Small intestine (tissue), 7 donors: ENCODE measurements at regions not wholly inside any gene's neighbourhood (a gene's known extent, or its start where the extent isn't known, plus 50 kb on each side); places are given as distances from the start of the nearest gene placed in this dataset.
"Not testable (repeated sequence)": the region's sequence is repeated elsewhere in the genome, so short reads cannot be mapped to it uniquely, and the experiment has no call there.

ENCODE experiments used
- DNase-seq, 2 donors: peaks; one replicate each; pipeline versions ENCODE4 v3.0.0 to v3.0.0-alpha.2; 2013
- FAIRE-seq: peaks from 2 replicates; lab custom pipeline; 2012; peaks lifted over from hg19 to GRCh38; lab: Jason Lieb, UNC
- H3K27ac ChIP-seq, 3 donors: one replicate each; pipeline ENCODE4 v1.5.1; 2013; ENCODE audit warnings: low read length in 2 of 3, mild to moderate bottlenecking in 2 of 3, control low read depth in 1 of 3, inconsistent platforms in 1 of 3, low read depth in 1 of 3, moderate library complexity in 1 of 3
- H3K27me3 ChIP-seq, 3 donors: one replicate each; pipeline ENCODE4 v1.6.1; 2013; ENCODE audit warnings: low read length in 3 of 3, inconsistent platforms in 1 of 3; ENCODE audit not compliant: control insufficient read depth in 3 of 3, insufficient read depth in 3 of 3
- H3K36me3 ChIP-seq, 3 donors: one replicate each; pipeline ENCODE4 v1.6.1; 2013; ENCODE audit warnings: low read length in 3 of 3, inconsistent platforms in 1 of 3, low read depth in 1 of 3, mild to moderate bottlenecking in 1 of 3, moderate library complexity in 1 of 3; ENCODE audit not compliant: control insufficient read depth in 3 of 3, insufficient read depth in 2 of 3
- H3K4me1 ChIP-seq, 3 donors: one replicate each; pipeline ENCODE4 v1.6.1; 2013; ENCODE audit warnings: low read length in 2 of 3, inconsistent platforms in 1 of 3, low read depth in 1 of 3, mild to moderate bottlenecking in 1 of 3, moderate library complexity in 1 of 3; ENCODE audit not compliant: control insufficient read depth in 3 of 3, insufficient read depth in 2 of 3
- H3K4me3 ChIP-seq, 3 donors: one replicate each; pipeline ENCODE4 v1.5.1; 2013; ENCODE audit warnings: low read length in 3 of 3, control low read depth in 1 of 3, inconsistent platforms in 1 of 3, low read depth in 1 of 3, mild to moderate bottlenecking in 1 of 3, moderate library complexity in 1 of 3
- H3K9me3 ChIP-seq, 2 donors: one replicate each; pipeline ENCODE4 v1.6.1; 2013; ENCODE audit warnings: low read depth in 1 of 2, low read length in 1 of 2; ENCODE audit not compliant: control insufficient read depth in 2 of 2, insufficient read depth in 1 of 2
- WGBS, 3 donors: extraction: QIAGEN DNeasy Blood & Tissue Kit; methylation state at CpG; one replicate each; pipeline ENCODE4 v1.1.7; 2013; 5-methylcytosine and 5-hydroxymethylcytosine counted together
- donor health status: healthy with polysubstance abuse.
- donor health status: control.
- donor health status: control.
- donor health status: Bipolar disorder and iron deficiency.
- donor health status: healthy.

DNA sequence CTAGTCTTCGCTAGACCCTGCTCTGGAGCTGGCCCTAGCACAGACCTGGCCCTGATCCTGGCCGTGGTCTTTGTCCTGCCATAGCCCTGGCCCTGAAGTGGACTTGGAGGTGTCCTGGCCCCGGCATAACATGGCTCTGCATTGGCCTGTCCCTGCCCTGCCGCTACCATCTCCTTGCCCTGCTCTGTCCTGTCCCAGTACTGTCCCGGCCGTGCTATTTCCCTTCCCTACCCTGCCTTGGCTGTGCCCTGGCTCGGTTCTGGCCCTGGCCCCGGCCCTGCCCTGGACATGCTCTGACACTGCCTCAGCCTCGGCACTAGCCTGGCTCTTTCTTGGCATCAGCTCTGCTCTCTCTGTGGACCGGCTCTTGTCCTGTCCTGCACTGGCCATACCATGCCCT, 331.8 kb upstream of the PLGLB1 start:
- not testable (repeated sequence) for H3K36me3 ChIP-seq, FAIRE-seq, DNase-seq, H3K27me3 ChIP-seq, H3K9me3 ChIP-seq, H3K4me1 ChIP-seq, H3K27ac ChIP-seq, H3K4me3 ChIP-seq
- 90 to 93% (median 92%) methylated on average over 5 to 6 of the region's 10 CpGs for WGBS, 3 donors

GRCh38 chr2:87354102-87354501, 332.5 kb upstream of the PLGLB1 start:
- not testable (repeated sequence) for H3K36me3 ChIP-seq, H3K27ac ChIP-seq, H3K9me3 ChIP-seq, H3K4me3 ChIP-seq, H3K27me3 ChIP-seq, H3K4me1 ChIP-seq, FAIRE-seq, DNase-seq
- WGBS, 3 donors, result 73 to 92% (median 89%) methylated on average over 2 to 5 of the region's 6 CpGs

DNA sequence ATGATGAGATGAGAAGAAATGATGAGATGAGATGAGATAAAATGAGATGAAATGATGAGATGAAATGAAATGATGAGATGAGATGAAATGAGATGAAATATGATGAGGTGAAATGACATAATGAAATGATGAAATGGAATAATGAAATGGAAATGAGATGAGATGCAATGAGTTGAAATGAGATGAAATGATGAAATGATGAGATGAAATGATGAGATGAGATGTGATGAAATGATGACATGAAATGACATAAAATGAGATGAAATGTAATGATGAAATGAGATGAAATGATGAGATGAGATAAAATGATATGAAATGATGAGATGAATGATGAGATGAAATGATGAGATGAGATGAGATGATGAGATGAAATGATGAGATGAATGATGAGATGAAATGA, 338.6 kb upstream of the PLGLB1 start:
- not testable (repeated sequence) for H3K9me3 ChIP-seq, DNase-seq, H3K36me3 ChIP-seq, H3K27ac ChIP-seq, H3K27me3 ChIP-seq, H3K4me1 ChIP-seq, H3K4me3 ChIP-seq, FAIRE-seq

- H3K9me3 ChIP-seq, DNase-seq, H3K27me3 ChIP-seq, H3K27ac ChIP-seq, H3K4me1 ChIP-seq, FAIRE-seq, H3K36me3 ChIP-seq, H3K4me3 ChIP-seq: not testable (repeated sequence)
- WGBS, 3 donors, result no CpG with 5 or more reads among the region's 2 CpGs
Measured at GRCh38 chr2:87360927-87361326, 339.3 kb upstream of the PLGLB1 start.

DNA sequence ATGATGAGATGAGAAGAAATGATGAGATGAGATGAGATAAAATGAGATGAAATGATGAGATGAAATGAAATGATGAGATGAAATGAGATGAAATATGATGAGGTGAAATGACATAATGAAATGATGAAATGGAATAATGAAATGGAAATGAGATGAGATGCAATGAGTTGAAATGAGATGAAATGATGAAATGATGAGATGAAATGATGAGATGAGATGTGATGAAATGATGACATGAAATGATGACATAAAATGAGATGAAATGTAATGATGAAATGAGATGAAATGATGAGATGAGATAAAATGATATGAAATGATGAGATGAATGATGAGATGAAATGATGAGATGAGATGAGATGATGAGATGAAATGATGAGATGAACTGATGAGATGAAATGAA, 340.2 kb upstream of the PLGLB1 start:
- not testable (repeated sequence) for H3K27me3 ChIP-seq, H3K4me1 ChIP-seq, FAIRE-seq

DNA sequence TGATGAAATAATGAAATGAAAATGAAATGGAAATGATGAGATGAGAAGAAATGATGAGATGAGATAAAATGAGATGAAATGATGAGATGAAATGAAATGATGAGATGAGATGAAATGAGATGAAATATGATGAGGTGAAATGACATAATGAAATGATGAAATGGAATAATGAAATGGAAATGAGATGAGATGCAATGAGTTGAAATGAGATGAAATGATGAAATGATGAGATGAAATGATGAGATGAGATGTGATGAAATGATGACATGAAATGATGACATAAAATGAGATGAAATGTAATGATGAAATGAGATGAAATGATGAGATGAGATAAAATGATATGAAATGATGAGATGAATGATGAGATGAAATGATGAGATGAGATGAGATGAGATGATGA, 342.7 kb upstream of the PLGLB1 start:
- not testable (repeated sequence) for H3K9me3 ChIP-seq, H3K27ac ChIP-seq, H3K27me3 ChIP-seq, H3K4me1 ChIP-seq, FAIRE-seq, H3K4me3 ChIP-seq, DNase-seq, H3K36me3 ChIP-seq

More for the DNA sequence above, 340.2 kb upstream of the PLGLB1 start:
- H3K4me3 ChIP-seq, H3K36me3 ChIP-seq, H3K27ac ChIP-seq, H3K9me3 ChIP-seq, DNase-seq: not testable (repeated sequence)

DNA sequence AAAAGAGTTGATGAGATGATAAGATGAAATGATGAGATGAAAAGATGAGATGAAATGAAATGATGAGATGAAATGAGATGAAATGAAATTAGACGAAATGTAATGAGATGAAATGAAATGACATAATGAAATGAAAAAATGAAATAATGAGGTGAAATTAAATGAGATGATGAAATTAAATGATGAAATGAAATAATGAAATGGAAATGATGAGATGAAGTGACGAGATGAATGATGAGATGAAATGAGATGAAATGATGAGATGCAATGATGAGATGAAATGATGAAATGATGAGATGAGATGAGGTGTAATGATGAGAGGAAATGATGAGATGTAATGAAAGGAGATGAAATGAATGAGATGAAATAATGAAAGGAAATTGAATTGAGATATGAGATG, 343.4 kb upstream of the PLGLB1 start:
- H3K4me3 ChIP-seq, DNase-seq, H3K4me1 ChIP-seq, H3K27ac ChIP-seq, H3K9me3 ChIP-seq, H3K27me3 ChIP-seq, FAIRE-seq, H3K36me3 ChIP-seq: not testable (repeated sequence)
- WGBS, 3 donors, result 65 to 77% (median 69%) methylated on average over 2 of the region's 2 CpGs

GRCh38 chr2:87386063-87386560, 361.8 kb upstream of the PLGLB2 start:
- not testable (repeated sequence) for FAIRE-seq, H3K9me3 ChIP-seq, DNase-seq, H3K27me3 ChIP-seq, H3K4me1 ChIP-seq, H3K4me3 ChIP-seq, H3K36me3 ChIP-seq, H3K27ac ChIP-seq
- 78 to 85% (median 84%) methylated on average over 6 of the region's 7 CpGs for WGBS, 3 donors

DNA sequence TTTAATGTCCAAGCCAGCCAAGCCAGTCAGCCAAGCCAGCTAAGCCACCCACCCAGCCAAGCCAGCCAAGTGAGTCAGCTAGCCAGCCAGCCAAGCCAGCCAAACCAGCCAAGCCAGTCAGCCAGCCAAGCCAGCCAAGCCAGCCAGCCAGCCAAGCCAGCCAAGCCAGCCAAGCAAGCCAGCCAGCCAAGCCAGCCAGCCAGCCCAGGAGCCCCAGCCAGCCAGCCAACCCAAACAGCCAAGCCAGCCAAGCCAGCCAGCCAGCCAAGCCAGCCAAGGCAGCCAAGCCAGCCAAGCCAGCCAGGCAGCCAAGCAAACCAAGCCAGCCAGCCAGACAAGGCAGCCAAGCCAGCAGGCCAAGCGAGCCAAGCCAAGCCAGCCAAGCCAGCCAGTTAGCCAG, 352.1 kb upstream of the PLGLB2 start:
- not testable (repeated sequence) for FAIRE-seq, DNase-seq, H3K4me1 ChIP-seq, H3K36me3 ChIP-seq, H3K27ac ChIP-seq, H3K4me3 ChIP-seq, H3K27me3 ChIP-seq, H3K9me3 ChIP-seq
- WGBS, 3 donors, result 40 to 80% (median 70%) methylated on average over 1 of the region's 1 CpG
